H9 (cell line): ENCODE measurements at regions not wholly inside any gene's neighbourhood (a gene's known extent, or its start where the extent isn't known, plus 50 kb on each side); places are given as distances from the start of the nearest gene placed in this dataset.
A peak's percentile ranks its signal among the peaks of the same experiment; 100 is the strongest.

Experiments
- DNase-seq: peaks from one replicate; pipeline ENCODE4 v3.0.0-alpha.2; 2017
- H2AFZ ChIP-seq: one replicate; pipeline ENCODE4 v1.6.1; 2013; ENCODE audit warnings: mild to moderate bottlenecking, low read length, control low read depth, moderate library complexity
- H2AK5ac ChIP-seq: 2 replicates; pipeline ENCODE4 v1.6.1; 2013; ENCODE audit warnings: low read length, control low read depth, mixed read lengths; ENCODE audit not compliant: insufficient read length
- H2BK120ac ChIP-seq: one replicate; pipeline ENCODE4 v1.6.1; 2013; ENCODE audit warnings: low read depth, mild to moderate bottlenecking, low read length, control low read depth, inconsistent platforms; ENCODE audit not compliant: poor library complexity, severe bottlenecking
- H2BK12ac ChIP-seq: 2 replicates; pipeline ENCODE4 v1.6.1; 2013; ENCODE audit warnings: low read length, control low read depth, mixed read lengths, low read depth; ENCODE audit not compliant: insufficient read length
- H2BK15ac ChIP-seq: 2 replicates; pipeline ENCODE4 v1.6.1; 2013; ENCODE audit warnings: low read depth, low read length, control low read depth
- H2BK20ac ChIP-seq: one replicate; pipeline ENCODE4 v1.6.1; 2013; ENCODE audit warnings: low read depth, mild to moderate bottlenecking, low read length, control low read depth, inconsistent platforms; ENCODE audit not compliant: poor library complexity, severe bottlenecking
- H2BK5ac ChIP-seq: 2 replicates; pipeline ENCODE4 v1.6.1; 2013; ENCODE audit warnings: low read length, control low read depth, mixed read lengths; ENCODE audit not compliant: insufficient read length
- H3K14ac ChIP-seq: 2 replicates; pipeline ENCODE4 v1.6.1; 2013; ENCODE audit warnings: low read length, control low read depth; ENCODE audit not compliant: insufficient read depth
- H3K18ac ChIP-seq: 2 replicates; pipeline ENCODE4 v1.6.1; 2013; ENCODE audit warnings: low read depth, mild to moderate bottlenecking, mixed read lengths, low read length, control low read depth; ENCODE audit not compliant: insufficient read length
- H3K23ac ChIP-seq: 2 replicates; pipeline ENCODE4 v1.6.1; 2013; ENCODE audit warnings: low read length, control low read depth, mixed read lengths, low read depth; ENCODE audit not compliant: insufficient read length
- H3K23me2 ChIP-seq: 2 replicates; pipeline ENCODE4 v1.6.1; 2013; ENCODE audit warnings: low read depth, mild to moderate bottlenecking, mixed read lengths, low read length, control low read depth; ENCODE audit not compliant: insufficient read length, poor library complexity, severe bottlenecking
- H3K27ac ChIP-seq: 2 replicates; pipeline ENCODE4 v1.5.1; 2013; ENCODE audit warnings: low read length, control low read depth, mixed read lengths, low read depth; ENCODE audit not compliant: insufficient read length
- H3K27me3 ChIP-seq: 2 replicates; pipeline ENCODE4 v1.6.1; 2013; ENCODE audit warnings: low read length, control low read depth, inconsistent platforms; ENCODE audit not compliant: insufficient read depth
- H3K4ac ChIP-seq: 2 replicates; pipeline ENCODE4 v1.6.1; 2013; ENCODE audit warnings: low read depth, mild to moderate bottlenecking, control low read depth, inconsistent platforms, low read length, moderate library complexity
- H3K4me1 ChIP-seq: 2 replicates; pipeline ENCODE4 v1.6.1; 2013; ENCODE audit warnings: low read length, control low read depth, inconsistent platforms; ENCODE audit not compliant: insufficient read depth
- H3K4me2 ChIP-seq: 2 replicates; pipeline ENCODE4 v1.6.1; 2013; ENCODE audit warnings: low read length, control low read depth, mixed read lengths; ENCODE audit not compliant: insufficient read length, insufficient read depth
- H3K56ac ChIP-seq: 2 replicates; pipeline ENCODE4 v1.6.1; 2013; ENCODE audit warnings: low read depth, mild to moderate bottlenecking, mixed read lengths, low read length, control low read depth; ENCODE audit not compliant: insufficient read length
- H3K79me1 ChIP-seq: 2 replicates; pipeline ENCODE4 v1.6.1; 2013; ENCODE audit warnings: low read depth, mild to moderate bottlenecking, moderate library complexity, low read length, control low read depth, inconsistent platforms; ENCODE audit not compliant: insufficient read depth, poor library complexity, severe bottlenecking
- H3K79me2 ChIP-seq: 2 replicates; pipeline ENCODE4 v1.6.1; 2013; ENCODE audit warnings: low read length, control low read depth, inconsistent platforms; ENCODE audit not compliant: insufficient read depth
- H3K9ac ChIP-seq: 2 replicates; pipeline ENCODE4 v1.6.1; 2013; ENCODE audit warnings: low read length, control low read depth, mixed read lengths; ENCODE audit not compliant: insufficient read length; ENCODE audit errors: extremely low read depth
- H3K9me3 ChIP-seq: one replicate; pipeline ENCODE4 v1.6.1; 2013; ENCODE audit warnings: low read depth, low read length, inconsistent platforms; ENCODE audit not compliant: control insufficient read depth
- H3T11ph ChIP-seq: one replicate; pipeline ENCODE4 v1.6.1; 2013; ENCODE audit warnings: mild to moderate bottlenecking, low read length, control low read depth, inconsistent platforms
- H4K20me1 ChIP-seq: one replicate; pipeline ENCODE4 v1.6.1; 2013; ENCODE audit not compliant: control insufficient read depth, insufficient read length, insufficient read depth
- H4K5ac ChIP-seq: 2 replicates; pipeline ENCODE4 v1.6.1; 2013; ENCODE audit warnings: low read depth, mild to moderate bottlenecking, mixed read lengths, low read length, control low read depth; ENCODE audit not compliant: insufficient read length
- H4K8ac ChIP-seq: replicated peaks from 2 replicates; pipeline ENCODE4 v1.6.1; 2013; ENCODE audit warnings: low read length, control low read depth, mixed read lengths, low read depth; ENCODE audit not compliant: insufficient read length
- H4K91ac ChIP-seq: 2 replicates; pipeline ENCODE4 v1.6.1; 2013; ENCODE audit warnings: low read depth, mild to moderate bottlenecking, moderate library complexity, mixed read lengths, low read length, control low read depth; ENCODE audit not compliant: insufficient read length
- H3K27ac Mint-ChIP-seq, 3 experiments: 2 replicates in 2 of 3; 3 replicates in 1 of 3; pipeline ENCODE4 v1.8.0; 2020 to 2021; ENCODE audit warnings: mixed read lengths in 3 of 3, mild to moderate bottlenecking in 1 of 3, moderate library complexity in 1 of 3
- H3K27me3 Mint-ChIP-seq: 2 replicates; pipeline ENCODE4 v1.8.0; 2021; ENCODE audit warnings: low read depth, mild to moderate bottlenecking, moderate library complexity, mixed read lengths
- H3K36me3 Mint-ChIP-seq, 3 experiments: 2 replicates in 2 of 3; 3 replicates in 1 of 3; pipeline ENCODE4 v1.8.0; 2020 to 2021; ENCODE audit warnings: low read depth in 3 of 3, mixed read lengths in 3 of 3; ENCODE audit not compliant: insufficient read depth in 1 of 3
- H3K4me1 Mint-ChIP-seq, 2 experiments: 2 replicates each; pipeline ENCODE4 v1.8.0; 2020; ENCODE audit warnings: mixed read lengths in 2 of 2
- H3K4me3 Mint-ChIP-seq, 2 experiments: 2 replicates in 1 of 2; 3 replicates in 1 of 2; pipeline ENCODE4 v1.8.0; 2020 to 2021; ENCODE audit warnings: mild to moderate bottlenecking in 2 of 2, mixed read lengths in 2 of 2, moderate library complexity in 1 of 2
- H3K9me3 Mint-ChIP-seq, 2 experiments: 2 replicates in 1 of 2; 3 replicates in 1 of 2; pipeline ENCODE4 v1.8.0; 2020; ENCODE audit warnings: mild to moderate bottlenecking in 2 of 2, mixed read lengths in 2 of 2, moderate library complexity in 1 of 2
- WGBS: extraction: QIAGEN DNeasy Blood & Tissue Kit; methylation state at CpG from one replicate; pipeline ENCODE4 v1.1.7; 2013; ENCODE audit warnings: missing lambda C conversion rate, low lambda C conversion rate, mixed read lengths; ENCODE audit not compliant: insufficient read length; ENCODE audit errors: extremely low coverage; 5-methylcytosine and 5-hydroxymethylcytosine counted together
- TF ChIP-seq, protein P1 (sequence below): fragments of 200-600 bp; sonication (generic); conservative IDR thresholded peaks from 3 replicates; pipeline ENCODE4 v1.8.0; 2021; ENCODE audit warnings: antibody characterized with exemption, mild to moderate bottlenecking

DNA sequence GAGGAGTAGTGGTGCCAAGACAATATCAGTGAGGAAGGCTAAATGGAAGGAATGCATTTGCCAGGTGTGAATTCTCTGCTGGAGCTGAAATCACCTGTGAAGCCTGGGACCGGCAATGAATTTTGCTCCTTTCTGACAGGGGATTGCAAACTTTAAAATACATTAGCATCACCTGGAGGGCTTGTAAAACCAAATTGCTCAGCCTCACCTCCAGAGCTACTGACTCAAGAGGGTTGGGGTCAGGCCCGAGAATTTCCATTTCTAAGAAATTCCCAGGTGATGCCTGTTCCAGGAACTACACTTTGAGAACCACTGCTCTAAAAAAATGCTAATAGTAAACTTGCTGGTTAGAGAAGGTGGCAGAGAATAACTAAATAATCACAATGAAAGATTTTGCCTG, 445.6 kb upstream of the RBMS3 start:
- Histone ChIP-seq H4K91ac (no peak overlapping the region), H3K9ac (no peak overlapping the region), H3T11ph (no peak overlapping the region), H3K4me2 (no peak overlapping the region), H4K5ac (no peak overlapping the region), H3K23ac (no peak overlapping the region), H3K18ac (no peak overlapping the region), H2BK5ac (no peak overlapping the region), H2BK15ac (no peak overlapping the region), H2BK20ac (no peak overlapping the region), H3K4ac (no peak overlapping the region), H4K8ac (no peak overlapping the region), H2AFZ (no peak overlapping the region), H3K4me1 (no peaks in the 10 kb centered on the region), H3K27me3 (no peaks in the 10 kb centered on the region; the same call in 1 of the 2 replicates), H3K27ac (no peak overlapping the region), H3K79me2 (no peaks in the 10 kb centered on the region), H3K56ac (no peak overlapping the region), H2BK120ac (no peak overlapping the region), H3K14ac (no peak overlapping the region), H4K20me1 (no peaks in the 10 kb centered on the region), H3K79me1 (no peaks in the 10 kb centered on the region), H2BK12ac (no peak overlapping the region), H2AK5ac (no peak overlapping the region), H3K23me2 (no peaks in the 10 kb centered on the region), H3K9me3 (no peaks in the 10 kb centered on the region)
- Mint-ChIP-seq H3K36me3 (peaks cover 2 to 12% (median 3%) of the 10 kb centered on the region in 3 experiments; a peak in 3 of 7 replicates), H3K27ac (peak overlapping the region in 2 of 3 experiments; percentile 85 to 89; a peak in 2 of 7 replicates), H3K9me3 (peaks cover 11 to 13% of the 10 kb centered on the region in 2 experiments), H3K4me3 (no peak overlapping the region), H3K27me3 (peaks cover 3% of the 10 kb centered on the region), H3K4me1 (peaks cover 11 to 31% of the 10 kb centered on the region in 2 experiments)
- no CpG with 5 or more reads among the region's 2 CpGs for WGBS
- TF ChIP-seq, protein P1, sequence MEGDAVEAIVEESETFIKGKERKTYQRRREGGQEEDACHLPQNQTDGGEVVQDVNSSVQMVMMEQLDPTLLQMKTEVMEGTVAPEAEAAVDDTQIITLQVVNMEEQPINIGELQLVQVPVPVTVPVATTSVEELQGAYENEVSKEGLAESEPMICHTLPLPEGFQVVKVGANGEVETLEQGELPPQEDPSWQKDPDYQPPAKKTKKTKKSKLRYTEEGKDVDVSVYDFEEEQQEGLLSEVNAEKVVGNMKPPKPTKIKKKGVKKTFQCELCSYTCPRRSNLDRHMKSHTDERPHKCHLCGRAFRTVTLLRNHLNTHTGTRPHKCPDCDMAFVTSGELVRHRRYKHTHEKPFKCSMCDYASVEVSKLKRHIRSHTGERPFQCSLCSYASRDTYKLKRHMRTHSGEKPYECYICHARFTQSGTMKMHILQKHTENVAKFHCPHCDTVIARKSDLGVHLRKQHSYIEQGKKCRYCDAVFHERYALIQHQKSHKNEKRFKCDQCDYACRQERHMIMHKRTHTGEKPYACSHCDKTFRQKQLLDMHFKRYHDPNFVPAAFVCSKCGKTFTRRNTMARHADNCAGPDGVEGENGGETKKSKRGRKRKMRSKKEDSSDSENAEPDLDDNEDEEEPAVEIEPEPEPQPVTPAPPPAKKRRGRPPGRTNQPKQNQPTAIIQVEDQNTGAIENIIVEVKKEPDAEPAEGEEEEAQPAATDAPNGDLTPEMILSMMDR: no peak
- DNase-seq: no peak
